VCaP (cell line): ENCODE measurements at regions not wholly inside any gene's neighbourhood (a gene's known extent, or its start where the extent isn't known, plus 50 kb on each side); places are given as distances from the start of the nearest gene placed in this dataset.
"Not testable (repeated sequence)": the region's sequence is repeated elsewhere in the genome, so short reads cannot be mapped to it uniquely, and the experiment has no call there.

Experiments
- H3K27ac ChIP-seq: fragments of 450-650 bp; 2 replicates; pipeline ENCODE4 v1.5.1; 2017
- TF ChIP-seq, protein P1 (sequence below): fragments of 450-650 bp; conservative IDR thresholded peaks from 2 replicates; pipeline ENCODE4 v1.5.1; 2017; ENCODE audit warnings: mild to moderate bottlenecking, moderate library complexity

DNA sequence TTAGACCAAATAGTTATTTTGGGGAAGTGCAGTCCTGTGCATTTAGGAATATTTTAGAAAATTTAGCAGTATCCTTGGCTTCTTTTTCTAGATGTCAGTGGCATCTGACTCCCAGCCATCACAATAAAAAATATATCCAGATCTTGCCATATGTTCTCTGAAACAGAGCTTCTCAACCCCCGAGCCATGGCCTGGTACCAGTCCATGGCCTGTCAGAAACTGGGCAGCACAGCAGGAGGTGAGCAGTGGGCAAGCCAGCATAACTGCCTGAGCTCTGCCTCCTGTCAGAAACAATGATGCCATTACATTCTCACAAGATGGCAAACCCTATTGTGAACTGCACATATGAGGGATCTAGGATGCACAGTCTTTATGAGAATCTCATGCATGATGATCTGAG, 480.0 kb downstream of the LRRIQ3 start:
- no peak overlapping the region for H3K27ac ChIP-seq
- TF ChIP-seq, protein P1, sequence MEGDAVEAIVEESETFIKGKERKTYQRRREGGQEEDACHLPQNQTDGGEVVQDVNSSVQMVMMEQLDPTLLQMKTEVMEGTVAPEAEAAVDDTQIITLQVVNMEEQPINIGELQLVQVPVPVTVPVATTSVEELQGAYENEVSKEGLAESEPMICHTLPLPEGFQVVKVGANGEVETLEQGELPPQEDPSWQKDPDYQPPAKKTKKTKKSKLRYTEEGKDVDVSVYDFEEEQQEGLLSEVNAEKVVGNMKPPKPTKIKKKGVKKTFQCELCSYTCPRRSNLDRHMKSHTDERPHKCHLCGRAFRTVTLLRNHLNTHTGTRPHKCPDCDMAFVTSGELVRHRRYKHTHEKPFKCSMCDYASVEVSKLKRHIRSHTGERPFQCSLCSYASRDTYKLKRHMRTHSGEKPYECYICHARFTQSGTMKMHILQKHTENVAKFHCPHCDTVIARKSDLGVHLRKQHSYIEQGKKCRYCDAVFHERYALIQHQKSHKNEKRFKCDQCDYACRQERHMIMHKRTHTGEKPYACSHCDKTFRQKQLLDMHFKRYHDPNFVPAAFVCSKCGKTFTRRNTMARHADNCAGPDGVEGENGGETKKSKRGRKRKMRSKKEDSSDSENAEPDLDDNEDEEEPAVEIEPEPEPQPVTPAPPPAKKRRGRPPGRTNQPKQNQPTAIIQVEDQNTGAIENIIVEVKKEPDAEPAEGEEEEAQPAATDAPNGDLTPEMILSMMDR: no peak

DNA sequence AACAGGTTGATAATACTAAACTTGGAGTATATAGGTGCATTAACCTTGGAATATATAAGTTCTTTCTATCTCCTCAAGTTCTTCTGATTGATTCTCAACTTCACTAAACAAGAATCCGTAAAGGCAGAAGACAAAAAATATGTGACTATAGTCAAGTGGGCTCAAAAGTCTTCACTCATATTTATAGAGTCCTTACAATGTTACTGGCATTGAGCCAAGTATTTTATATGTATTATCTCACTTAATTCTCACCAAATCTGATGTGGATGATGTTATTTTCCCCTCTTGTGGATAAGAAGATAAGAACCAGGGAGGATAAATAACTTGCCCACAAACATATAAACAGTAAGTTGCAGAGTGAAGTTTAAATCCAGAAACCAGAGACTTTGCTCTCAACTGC, 486.9 kb downstream of the LRRIQ3 start:
- TF ChIP-seq, protein P1: no peak
- H3K27ac ChIP-seq: no peak overlapping the region

DNA sequence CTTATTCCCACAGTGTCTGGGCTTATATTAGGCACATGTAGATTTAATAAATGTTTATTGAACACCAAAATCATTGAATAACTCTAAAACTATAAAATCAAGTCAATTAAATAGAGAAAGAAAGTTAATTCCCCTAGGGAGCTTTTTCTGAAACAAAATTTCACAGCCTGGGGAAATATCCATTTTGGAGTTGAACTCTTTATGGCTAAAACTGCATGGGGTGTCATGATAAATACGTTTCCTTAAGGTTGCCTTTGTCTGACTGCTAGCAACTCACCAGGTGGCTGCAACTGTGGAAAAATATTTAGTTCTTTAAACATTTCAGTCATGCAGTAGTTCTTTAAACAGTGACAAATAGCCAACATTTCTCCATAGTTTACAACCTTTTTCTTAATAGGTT, 496.1 kb downstream of the LRRIQ3 start:
- TF ChIP-seq, protein P1: no peak
- no peak overlapping the region for H3K27ac ChIP-seq

DNA sequence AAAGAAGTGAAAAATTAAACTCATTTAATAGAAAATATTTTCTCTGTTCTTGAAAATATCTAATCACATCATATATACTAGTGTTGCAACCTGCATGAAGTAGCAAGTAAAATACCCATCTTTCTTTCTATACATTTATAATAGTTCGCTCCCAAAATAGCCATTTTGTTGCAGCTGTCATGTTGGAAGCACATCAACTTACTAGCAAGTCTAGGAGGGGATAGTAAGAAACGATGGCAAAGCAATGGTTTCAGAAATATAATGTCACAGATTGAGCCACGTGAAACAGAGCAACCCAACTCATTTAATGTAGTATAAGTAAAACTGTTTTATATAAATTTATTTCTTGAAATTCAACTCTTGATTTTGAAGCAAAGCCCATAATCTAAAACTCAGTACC, 521.8 kb downstream of the LRRIQ3 start:
- no peak overlapping the region for H3K27ac ChIP-seq
- TF ChIP-seq, protein P1: no peak

DNA sequence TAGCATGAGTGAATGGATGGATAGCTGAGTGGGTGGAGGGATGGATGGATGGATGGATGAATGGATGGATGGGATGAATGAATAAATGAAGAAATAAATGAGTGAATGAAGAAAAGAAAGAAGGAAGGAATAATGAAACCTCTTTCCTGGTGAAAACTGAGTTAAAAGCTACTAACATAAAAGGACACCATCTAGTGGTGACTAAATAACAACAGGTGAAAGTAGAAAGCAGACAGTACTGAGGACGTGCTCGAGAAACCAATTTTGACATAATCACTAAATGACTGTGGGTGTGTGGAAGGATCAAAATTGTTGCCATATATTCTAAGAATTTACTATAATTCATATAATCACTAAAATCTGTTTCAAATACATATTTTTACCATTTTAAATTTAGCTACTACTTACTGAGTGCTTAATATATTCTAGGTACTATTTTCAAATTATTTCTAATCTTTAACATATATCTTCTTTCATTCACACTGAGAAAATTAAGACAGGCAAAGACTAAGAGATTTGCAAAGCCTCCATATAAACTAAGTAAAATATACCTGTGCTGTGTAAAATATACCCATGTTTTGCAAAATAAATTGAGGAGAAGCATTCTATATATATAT, 522.9 kb downstream of the LRRIQ3 start:
- TF ChIP-seq, protein P1: peak; percentile 78
- H3K27ac ChIP-seq: no peak overlapping the region; the same call in 1 of the 2 replicates

DNA sequence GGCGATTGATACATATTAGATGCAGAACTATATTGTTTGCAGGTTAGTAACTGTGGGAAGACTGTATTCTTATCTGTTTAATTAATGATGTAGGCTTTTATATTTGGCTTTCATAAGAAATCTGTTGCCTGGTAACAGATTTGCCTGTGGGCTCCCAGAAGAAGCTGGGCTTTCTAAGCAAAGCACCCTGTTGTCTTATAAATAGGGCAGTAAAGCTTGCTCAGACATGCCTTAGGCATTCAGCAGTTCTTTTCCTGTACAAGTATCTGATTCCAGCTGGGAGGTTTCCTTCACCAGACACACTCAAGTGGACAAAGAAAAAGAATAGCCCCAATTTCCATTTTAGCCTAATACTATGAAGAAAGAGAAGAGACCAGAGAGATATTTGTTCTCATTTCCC, 524.0 kb downstream of the LRRIQ3 start:
- peak overlapping the region; percentile 35; the same call in 1 of the 2 replicates for H3K27ac ChIP-seq
- TF ChIP-seq, protein P1: no peak

DNA sequence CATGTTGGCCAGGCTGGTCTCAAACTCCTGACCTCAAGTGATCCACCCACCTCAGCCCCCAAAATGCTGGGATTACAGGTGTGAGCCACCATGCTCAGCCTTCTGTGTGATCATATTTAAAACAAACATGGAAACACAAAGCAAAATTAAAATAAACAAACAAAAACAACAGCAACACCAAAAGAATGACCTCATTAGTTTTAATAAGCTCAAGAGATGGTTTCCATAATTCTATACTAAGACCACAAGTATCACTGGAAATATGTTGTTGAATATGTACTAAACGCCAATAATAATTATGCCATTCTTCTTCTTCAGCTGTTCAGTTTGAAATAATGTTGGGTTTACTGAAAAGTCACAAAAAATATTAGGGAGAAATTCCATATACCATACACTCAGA, 526.4 kb downstream of the LRRIQ3 start:
- H3K27ac ChIP-seq: no peak overlapping the region
- TF ChIP-seq, protein P1: no peak

DNA sequence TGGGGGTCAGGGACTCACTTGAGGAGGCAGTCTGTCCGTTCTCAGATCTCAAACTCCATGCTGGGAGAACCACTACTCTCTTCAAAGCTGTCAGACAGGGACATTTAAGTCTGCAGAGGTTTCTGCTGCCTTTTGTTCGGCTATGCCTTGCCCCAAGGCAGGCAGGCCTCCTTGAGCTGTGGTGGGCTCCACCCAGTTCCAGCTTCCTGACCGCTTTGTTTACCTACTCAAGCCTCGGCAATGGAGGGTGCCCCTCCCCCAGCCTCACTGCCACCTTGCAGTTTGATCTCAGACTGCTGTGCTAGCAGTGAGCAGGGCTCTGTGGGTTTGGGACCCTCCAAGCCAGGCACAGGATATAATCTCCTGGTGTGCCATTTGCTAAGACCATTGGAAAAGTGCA, 530.0 kb downstream of the LRRIQ3 start:
- not testable (repeated sequence) for H3K27ac ChIP-seq
